H1 (cell line): ENCODE measurements at regions not wholly inside any gene's neighbourhood (a gene's known extent, or its start where the extent isn't known, plus 50 kb on each side); places are given as distances from the start of the nearest gene placed in this dataset.

Experiments used
- CTCF ChIA-PET: fragments of 300-600 bp; sonication (Branson Sonifier 250); formaldehyde crosslinking; loops from one replicate; lab custom pipeline; 2021; ENCODE audit not compliant: partially characterized antibody; lab: Charles Lee
- POLR2A ChIA-PET: fragments of 300-600 bp; sonication (Branson Sonifier 250); formaldehyde crosslinking; loops from one replicate; lab custom pipeline; 2021; ENCODE audit warnings: inconsistent platforms; ENCODE audit not compliant: partially characterized antibody; lab: Charles Lee
- DNase-seq, 2 experiments: peaks; one replicate each; pipeline versions ENCODE4 v3.0.0 to v3.0.0-alpha.2; 2010 to 2022; ENCODE audit warnings: low spot score in 2 of 2, low read depth in 1 of 2, mixed read lengths in 1 of 2
- FAIRE-seq: peaks from 2 replicates; lab custom pipeline; 2011; peaks lifted over from hg19 to GRCh38; lab: Jason Lieb, UNC
- H2AFZ ChIP-seq: 2 replicates; pipeline ENCODE4 v1.8.1; 2012; ENCODE audit warnings: low read length, inconsistent platforms
- H2AK5ac ChIP-seq: 2 replicates; pipeline ENCODE4 v1.6.1; 2013; ENCODE audit warnings: low read depth, low read length
- H2BK120ac ChIP-seq: replicated peaks from 2 replicates; pipeline ENCODE3; 2013; ENCODE audit warnings: low read depth, low read length, inconsistent platforms
- H2BK12ac ChIP-seq: 2 replicates; pipeline ENCODE4 v1.6.1; 2013; ENCODE audit warnings: low read depth, low read length
- H2BK15ac ChIP-seq: 2 replicates; pipeline ENCODE4 v1.6.1; 2013; ENCODE audit warnings: low read length
- H2BK20ac ChIP-seq: 2 replicates; pipeline ENCODE4 v1.6.1; 2013; ENCODE audit warnings: low read length
- H2BK5ac ChIP-seq: 2 replicates; pipeline ENCODE4 v1.6.1; 2013; ENCODE audit warnings: low read depth, low read length
- H3K14ac ChIP-seq: 2 replicates; pipeline ENCODE4 v1.6.1; 2013; ENCODE audit warnings: inconsistent platforms; ENCODE audit not compliant: insufficient read length
- H3K18ac ChIP-seq: 2 replicates; pipeline ENCODE4 v1.6.1; 2013; ENCODE audit warnings: low read length; ENCODE audit errors: extremely low read depth
- H3K23ac ChIP-seq: 2 replicates; pipeline ENCODE4 v1.6.1; 2013; ENCODE audit warnings: inconsistent platforms; ENCODE audit not compliant: insufficient read length
- H3K23me2 ChIP-seq: 2 replicates; pipeline ENCODE4 v1.6.1; 2013; ENCODE audit warnings: low read depth, low read length
- H3K27ac ChIP-seq: 2 replicates; pipeline ENCODE4 v1.6.1; 2011; ENCODE audit warnings: low read depth, low read length, inconsistent platforms
- H3K27me3 ChIP-seq, 4 experiments: replicated peaks in 1 of 4; 1 replicate in 1 of 4; 2 replicates in 3 of 4; pipeline versions ENCODE4 v1.6.1 to v1.8.1; 2011 to 2013; ENCODE audit warnings: low read length in 3 of 4, mild to moderate bottlenecking in 3 of 4, inconsistent platforms in 2 of 4, mixed read lengths in 2 of 4, moderate library complexity in 1 of 4; ENCODE audit not compliant: control insufficient read depth in 3 of 4, insufficient read depth in 3 of 4; ENCODE audit errors: extremely low read depth in 1 of 4
- H3K36me3 ChIP-seq, 4 experiments: 2 replicates each; pipeline versions ENCODE4 v1.6.1 to v1.8.1; 2011 to 2013; ENCODE audit warnings: mild to moderate bottlenecking in 4 of 4, low read length in 3 of 4, moderate library complexity in 2 of 4, control low read depth in 1 of 4, inconsistent platforms in 1 of 4; ENCODE audit not compliant: insufficient read depth in 4 of 4, control insufficient read depth in 2 of 4
- H3K4ac ChIP-seq: replicated peaks from 2 replicates; pipeline ENCODE3; 2013; ENCODE audit warnings: low read length, low read depth, mixed read lengths, inconsistent platforms; ENCODE audit not compliant: insufficient read length
- H3K4me1 ChIP-seq, 4 experiments: replicated peaks in 1 of 4; 1 replicate in 1 of 4; 2 replicates in 3 of 4; pipeline versions ENCODE4 v1.6.1 to v1.8.1; 2011 to 2013; ENCODE audit warnings: low read length in 3 of 4, inconsistent platforms in 2 of 4, mixed read lengths in 1 of 4; ENCODE audit not compliant: insufficient read depth in 4 of 4, control insufficient read depth in 3 of 4
- H3K4me2 ChIP-seq, 2 experiments: 2 replicates each; pipeline versions ENCODE4 v1.6.1 to v1.8.1; 2011 to 2013; ENCODE audit warnings: low read depth in 2 of 2, low read length in 2 of 2, control low read depth in 1 of 2, inconsistent platforms in 1 of 2, mild to moderate bottlenecking in 1 of 2; ENCODE audit not compliant: insufficient read depth in 1 of 2
- H3K4me3 ChIP-seq, 4 experiments: fragments of 200-600, 300-600 bp in 1 of 4; sonication (generic), shearing (Covaris generic), sonication (Bioruptor Twin) in 1 of 4; 2 replicates each; pipeline versions ENCODE4 v1.5.1 to v1.8.1; 2011 to 2016; ENCODE audit warnings: low read length in 4 of 4, low read depth in 3 of 4, control low read depth in 2 of 4, inconsistent platforms in 2 of 4, mild to moderate bottlenecking in 2 of 4, mixed read lengths in 1 of 4, moderate library complexity in 1 of 4; ENCODE audit not compliant: insufficient read depth in 2 of 4; ENCODE audit errors: extremely low read depth in 1 of 4
- H3K56ac ChIP-seq: replicated peaks from 2 replicates; pipeline ENCODE3; 2013; ENCODE audit warnings: low read depth, mild to moderate bottlenecking, mixed read lengths, low read length, inconsistent platforms; ENCODE audit not compliant: insufficient read length
- H3K79me1 ChIP-seq: 2 replicates; pipeline ENCODE4 v1.6.1; 2013; ENCODE audit warnings: low read depth, low read length, control low read depth
- H3K79me2 ChIP-seq, 2 experiments: 2 replicates each; pipeline versions ENCODE4 v1.6.1 to v1.8.1; 2012 to 2013; ENCODE audit warnings: low read length in 2 of 2, mild to moderate bottlenecking in 2 of 2, inconsistent platforms in 1 of 2; ENCODE audit not compliant: insufficient read depth in 2 of 2, control insufficient read depth in 1 of 2
- H3K9ac ChIP-seq, 4 experiments: replicated peaks in 1 of 4; 1 replicate in 1 of 4; 2 replicates in 3 of 4; pipeline versions ENCODE4 v1.6.1 to v1.8.1; 2011 to 2013; ENCODE audit warnings: low read depth in 3 of 4, low read length in 3 of 4, control low read depth in 2 of 4, mild to moderate bottlenecking in 2 of 4, moderate library complexity in 2 of 4, inconsistent platforms in 1 of 4; ENCODE audit errors: extremely low read depth in 1 of 4
- H3K9me3 ChIP-seq, 2 experiments: 2 replicates each; pipeline versions ENCODE4 v1.6.1 to v1.8.1; 2012 to 2013; ENCODE audit warnings: mild to moderate bottlenecking in 2 of 2, moderate library complexity in 2 of 2, control low read depth in 1 of 2, inconsistent platforms in 1 of 2, low read depth in 1 of 2, low read length in 1 of 2, mixed read lengths in 1 of 2; ENCODE audit not compliant: insufficient read depth in 2 of 2
- H4K20me1 ChIP-seq, 2 experiments: replicated peaks in 1 of 2; 2 replicates each; pipeline versions ENCODE3 to v1.8.1; 2011 to 2013; ENCODE audit warnings: inconsistent platforms in 2 of 2, low read length in 2 of 2, mild to moderate bottlenecking in 1 of 2; ENCODE audit not compliant: insufficient read depth in 2 of 2, control insufficient read depth in 1 of 2
- H4K5ac ChIP-seq: 2 replicates; pipeline ENCODE4 v1.6.1; 2013; ENCODE audit warnings: low read length, low read depth, mixed read lengths, inconsistent platforms; ENCODE audit not compliant: insufficient read length
- H4K8ac ChIP-seq: 2 replicates; pipeline ENCODE4 v1.8.0; 2013; ENCODE audit warnings: mild to moderate bottlenecking, moderate library complexity, low read length, inconsistent platforms; ENCODE audit not compliant: insufficient read depth; ENCODE audit errors: extremely low read depth
- H4K91ac ChIP-seq: replicated peaks from 2 replicates; pipeline ENCODE3; 2013; ENCODE audit warnings: low read length, mixed read lengths, inconsistent platforms; ENCODE audit not compliant: insufficient read length
- BACH1 ChIP-seq: IDR thresholded peaks from 2 replicates; pipeline ENCODE4 v1.6.1; 2012; ENCODE audit warnings: low read length, improper control_type of control experiment
- WGBS, 2 experiments: shearing (Covaris generic) in 1 of 2; methylation state at CpG; one replicate each; pipeline versions ENCODE4 v1.1.6 to v1.1.7; 2013 to 2015; ENCODE audit warnings: low lambda C conversion rate in 2 of 2, mixed read lengths in 2 of 2, inconsistent platforms in 1 of 2, low coverage in 1 of 2, missing lambda C conversion rate in 1 of 2; ENCODE audit not compliant: insufficient replicate concordance in 2 of 2, insufficient coverage in 1 of 2, insufficient read length in 1 of 2; ENCODE audit errors: extremely low coverage in 1 of 2, missing lambda C conversion rate in 1 of 2; 5-methylcytosine and 5-hydroxymethylcytosine counted together

GRCh38 chr10:1920941-1921340, 183.6 kb upstream of the ADARB2 start:
- CTCF ChIA-PET, result interaction anchor here (0.6 to 0.8 kb wide), 2 partner anchors 16 to 38 kb away, joined by 3 to 4 read pairs; no protein-coding TSS in a partner anchor
- no peak overlapping the region for H2BK12ac ChIP-seq

More at GRCh38 chr10:1920941-1921340, 183.6 kb upstream of the ADARB2 start:
- no peaks in the 10 kb centered on the region for H3K79me2 ChIP-seq
- H4K20me1 ChIP-seq, result no peaks in the 10 kb centered on the region
- no peak overlapping the region for H2BK5ac ChIP-seq
- H3K9ac ChIP-seq, result no peak overlapping the region
- H3K4ac ChIP-seq, result no peak overlapping the region
- 96% methylated on average over 4 of the region's 4 CpGs; no CpG with 5 or more reads in 1 of the 2 experiments for WGBS, 2 experiments
- H3K4me3 ChIP-seq, result no peak overlapping the region
- no peaks in the 10 kb centered on the region for H3K23me2 ChIP-seq
- no peak overlapping the region for H4K8ac ChIP-seq
- POLR2A ChIA-PET, result no interaction called here
- no peak overlapping the region for H2BK120ac ChIP-seq
- no peak overlapping the region for H4K5ac ChIP-seq
- H3K4me2 ChIP-seq, result no peak overlapping the region
- H3K18ac ChIP-seq, result no peak overlapping the region
- no peak overlapping the region for H2AK5ac ChIP-seq
- no peak overlapping the region for H2AFZ ChIP-seq
- no peak overlapping the region for H3K27ac ChIP-seq
- H3K79me1 ChIP-seq, result no peaks in the 10 kb centered on the region
- no peaks in the 10 kb centered on the region for H3K36me3 ChIP-seq
- no peak overlapping the region for H3K23ac ChIP-seq
- no peak overlapping the region for H2BK20ac ChIP-seq
- peaks cover 0 to 3% (median 3%) of the 10 kb centered on the region in 4 experiments; a peak in 4 of 7 replicates for H3K4me1 ChIP-seq
- TF ChIP-seq BACH1, result no peak
- no peaks in the 10 kb centered on the region for H3K9me3 ChIP-seq
- no peak overlapping the region for H2BK15ac ChIP-seq
- no peak for DNase-seq
- no peak for FAIRE-seq
- H4K91ac ChIP-seq, result no peak overlapping the region
- no peak overlapping the region for H3K14ac ChIP-seq
- no peaks in the 10 kb centered on the region for H3K27me3 ChIP-seq
- no peak overlapping the region for H3K56ac ChIP-seq
